SH-SY5Y (cell line): ENCODE measurements at regions not wholly inside any gene's neighbourhood (a gene's known extent, or its start where the extent isn't known, plus 50 kb on each side); places are given as distances from the start of the nearest gene placed in this dataset.

Experiments used
- GATA2 ChIP-seq: IDR thresholded peaks from 2 replicates; pipeline ENCODE4 v1.6.1; 2011; ENCODE audit warnings: mild to moderate bottlenecking, low read depth, low read length
- GATA3 ChIP-seq: IDR thresholded peaks from 2 replicates; pipeline ENCODE4 v1.6.1; 2011; ENCODE audit warnings: low read depth, mild to moderate bottlenecking, low read length, moderate library complexity

GRCh38 chr4:79700356-79700755 lies 292.3 kb upstream of the GK2 start:
- TF ChIP-seq GATA3 (no peak), GATA2 (no peak)
